GM12874 (cell line): ENCODE measurements at regions not wholly inside any gene's neighbourhood (a gene's known extent, or its start where the extent isn't known, plus 50 kb on each side); places are given as distances from the start of the nearest gene placed in this dataset.

ENCODE experiments used
- TF ChIP-seq, protein P1 (sequence below): IDR thresholded peaks from 2 replicates; pipeline ENCODE4 v1.5.1; 2011; ENCODE audit warnings: low read depth, mild to moderate bottlenecking, control low read depth, low read length, moderate library complexity; ENCODE audit not compliant: insufficient read depth

DNA sequence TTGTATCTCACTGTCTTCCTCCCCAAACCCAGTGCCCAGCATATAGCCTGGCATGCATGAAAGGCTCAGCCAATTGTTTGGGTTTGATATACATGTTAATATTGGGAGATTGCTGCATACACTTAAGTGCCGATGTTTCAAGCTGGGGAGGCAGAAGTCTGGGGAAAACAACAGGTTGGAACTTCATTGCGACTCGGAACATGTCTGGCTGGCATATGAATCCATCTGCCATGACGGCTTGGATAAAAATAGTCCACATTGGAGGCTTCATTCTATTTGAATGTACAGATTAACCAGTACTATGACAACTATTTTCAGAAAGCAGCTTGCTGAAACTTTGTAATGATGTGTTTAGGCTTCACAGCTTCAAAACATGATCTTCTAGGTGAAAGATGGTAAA, 261.0 kb downstream of the CDH26 start:
- TF ChIP-seq, protein P1, sequence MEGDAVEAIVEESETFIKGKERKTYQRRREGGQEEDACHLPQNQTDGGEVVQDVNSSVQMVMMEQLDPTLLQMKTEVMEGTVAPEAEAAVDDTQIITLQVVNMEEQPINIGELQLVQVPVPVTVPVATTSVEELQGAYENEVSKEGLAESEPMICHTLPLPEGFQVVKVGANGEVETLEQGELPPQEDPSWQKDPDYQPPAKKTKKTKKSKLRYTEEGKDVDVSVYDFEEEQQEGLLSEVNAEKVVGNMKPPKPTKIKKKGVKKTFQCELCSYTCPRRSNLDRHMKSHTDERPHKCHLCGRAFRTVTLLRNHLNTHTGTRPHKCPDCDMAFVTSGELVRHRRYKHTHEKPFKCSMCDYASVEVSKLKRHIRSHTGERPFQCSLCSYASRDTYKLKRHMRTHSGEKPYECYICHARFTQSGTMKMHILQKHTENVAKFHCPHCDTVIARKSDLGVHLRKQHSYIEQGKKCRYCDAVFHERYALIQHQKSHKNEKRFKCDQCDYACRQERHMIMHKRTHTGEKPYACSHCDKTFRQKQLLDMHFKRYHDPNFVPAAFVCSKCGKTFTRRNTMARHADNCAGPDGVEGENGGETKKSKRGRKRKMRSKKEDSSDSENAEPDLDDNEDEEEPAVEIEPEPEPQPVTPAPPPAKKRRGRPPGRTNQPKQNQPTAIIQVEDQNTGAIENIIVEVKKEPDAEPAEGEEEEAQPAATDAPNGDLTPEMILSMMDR: no peak

- TF ChIP-seq, protein P1: no peak
Observed at GRCh38 chr20:60219984-60220562, 261.9 kb downstream of the CDH26 start.

- TF ChIP-seq, protein P1: no peak
Observed at GRCh38 chr20:60220706-60221105, 262.5 kb downstream of the CDH26 start.

GRCh38 chr20:60221593-60221992, 263.4 kb downstream of the CDH26 start:
- TF ChIP-seq, protein P1: no peak

- TF ChIP-seq, protein P1: no peak
Observed at GRCh38 chr20:60222497-60222896, 264.3 kb downstream of the CDH26 start.

DNA sequence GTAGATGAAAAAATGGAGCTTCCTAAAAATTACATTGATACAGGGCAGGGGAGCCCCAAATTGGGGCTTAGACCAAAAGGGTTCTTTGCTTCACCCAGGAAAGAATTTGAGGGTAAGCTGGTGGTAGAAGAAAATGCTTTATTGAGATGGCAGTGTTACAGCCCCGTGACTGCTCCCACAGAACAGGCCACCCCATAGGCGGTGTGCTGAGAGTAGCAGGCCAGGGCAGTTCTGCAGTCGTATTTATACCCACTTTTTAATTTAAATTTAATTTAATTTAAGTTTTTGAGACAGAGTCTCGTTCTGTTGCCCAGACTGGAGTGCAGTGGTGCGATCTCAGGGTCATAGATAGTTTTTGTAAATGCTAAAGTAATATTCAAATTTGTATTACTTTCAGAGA, 265.0 kb downstream of the CDH26 start:
- TF ChIP-seq, protein P1: no peak

- TF ChIP-seq, protein P1: no peak
Observed at GRCh38 chr20:60224914-60225313, 266.7 kb downstream of the CDH26 start.

- TF ChIP-seq, protein P1: no peak
Observed at GRCh38 chr20:60228255-60228654, 270.0 kb downstream of the CDH26 start.
